ENCODE measurements at regions not wholly inside any gene's neighbourhood (a gene's known extent, or its start where the extent isn't known, plus 50 kb on each side); places are given as distances from the start of the nearest gene placed in this dataset.

- no peak for TF ChIP-seq CTCF (conservative IDR thresholded peaks at IDR 0.05; ENCODE audit: low read depth, low read length)
- no peak for TF ChIP-seq EZH2 (IDR thresholded peaks at IDR 0.05; ENCODE audit: low read length, unreplicated experiment)
These were observed 119.3 kb upstream of the BACE2 start for GRCh38 chr21:41048623-41049022.

All from PC-3 (cell line).